GM23248 (cell line): ENCODE measurements at regions not wholly inside any gene's neighbourhood (a gene's known extent, or its start where the extent isn't known, plus 50 kb on each side); places are given as distances from the start of the nearest gene placed in this dataset.

ENCODE experiments used
- DNase-seq: peaks from one replicate; pipeline ENCODE4 v3.0.0-alpha.2; 2015
- H2AFZ ChIP-seq: fragments of 200-600 bp; sonication (generic); 2 replicates; pipeline ENCODE4 v1.6.1; 2016; ENCODE audit warnings: antibody characterized with exemption
- H3F3A ChIP-seq: fragments of 200-600 bp; sonication (generic); 2 replicates; pipeline ENCODE4 v1.6.1; 2016; ENCODE audit warnings: mild to moderate bottlenecking, antibody characterized with exemption, mixed run types; ENCODE audit not compliant: insufficient read depth
- H3K27ac ChIP-seq: fragments of 200-600 bp; sonication (generic); 2 replicates; pipeline ENCODE4 v1.5.1; 2016; ENCODE audit warnings: mild to moderate bottlenecking
- H3K27me3 ChIP-seq: fragments of 200-600 bp; sonication (generic); replicated peaks from 2 replicates; pipeline ENCODE4 v1.6.1; 2016; ENCODE audit warnings: mild to moderate bottlenecking; ENCODE audit not compliant: insufficient read depth
- H3K36me3 ChIP-seq: fragments of 200-600 bp; sonication (generic); 2 replicates; pipeline ENCODE4 v1.6.1; 2016; ENCODE audit warnings: low read depth, mild to moderate bottlenecking
- H3K4me1 ChIP-seq: fragments of 200-600 bp; sonication (generic); 2 replicates; pipeline ENCODE4 v1.6.1; 2016; ENCODE audit warnings: mild to moderate bottlenecking; ENCODE audit not compliant: insufficient read depth
- H3K4me2 ChIP-seq: fragments of 200-600 bp; sonication (generic); one replicate; pipeline ENCODE4 v1.6.1; 2016; ENCODE audit warnings: mild to moderate bottlenecking; ENCODE audit not compliant: unreplicated experiment
- H3K4me3 ChIP-seq: fragments of 200-600 bp; sonication (generic); 2 replicates; pipeline ENCODE4 v1.5.1; 2016; ENCODE audit warnings: mild to moderate bottlenecking
- H3K79me2 ChIP-seq: fragments of 200-600 bp; sonication (generic); 2 replicates; pipeline ENCODE4 v1.6.1; 2016; ENCODE audit warnings: mild to moderate bottlenecking; ENCODE audit not compliant: insufficient read depth
- H3K9ac ChIP-seq: fragments of 200-600 bp; sonication (generic); 2 replicates; pipeline ENCODE4 v1.6.1; 2016; ENCODE audit warnings: mild to moderate bottlenecking
- H3K9me2 ChIP-seq: fragments of 200-600 bp; sonication (generic); 2 replicates; pipeline ENCODE4 v1.6.1; 2016; ENCODE audit warnings: mixed run types, mild to moderate bottlenecking, moderate library complexity; ENCODE audit not compliant: insufficient read depth
- H3K9me3 ChIP-seq: fragments of 200-600 bp; sonication (generic); one replicate; pipeline ENCODE4 v1.6.1; 2017; ENCODE audit warnings: low read depth
- H4K20me1 ChIP-seq: fragments of 200-600 bp; sonication (generic); 2 replicates; pipeline ENCODE4 v1.6.0; 2016; ENCODE audit not compliant: insufficient read depth
- EZH2 ChIP-seq: fragments of 200-600 bp; sonication (generic); IDR thresholded peaks from 2 replicates; pipeline ENCODE4 v1.6.1; 2018; ENCODE audit warnings: antibody characterized with exemption, mild to moderate bottlenecking; ENCODE audit not compliant: insufficient read depth, poor library complexity, severe bottlenecking
- EZH2phosphoT487 ChIP-seq: fragments of 200-600 bp; sonication (generic); IDR thresholded peaks from 2 replicates; pipeline ENCODE4 v1.6.1; 2018; ENCODE audit warnings: antibody characterized with exemption, moderate library complexity, mild to moderate bottlenecking, low read depth; ENCODE audit not compliant: insufficient read depth
- WGBS, 2 experiments: methylation state at CpG; one replicate each; pipeline ENCODE4 v1.1.6; 2015 to 2017; ENCODE audit warnings: low lambda C conversion rate in 2 of 2, low coverage in 1 of 2; ENCODE audit errors: missing lambda C conversion rate in 2 of 2; 5-methylcytosine and 5-hydroxymethylcytosine counted together
- in situ Hi-C: fragments of 300-500 bp; cut with MboI; formaldehyde crosslinking; loops from 2 replicates; pipeline ENCODE4 v1.15.0; 2020

DNA sequence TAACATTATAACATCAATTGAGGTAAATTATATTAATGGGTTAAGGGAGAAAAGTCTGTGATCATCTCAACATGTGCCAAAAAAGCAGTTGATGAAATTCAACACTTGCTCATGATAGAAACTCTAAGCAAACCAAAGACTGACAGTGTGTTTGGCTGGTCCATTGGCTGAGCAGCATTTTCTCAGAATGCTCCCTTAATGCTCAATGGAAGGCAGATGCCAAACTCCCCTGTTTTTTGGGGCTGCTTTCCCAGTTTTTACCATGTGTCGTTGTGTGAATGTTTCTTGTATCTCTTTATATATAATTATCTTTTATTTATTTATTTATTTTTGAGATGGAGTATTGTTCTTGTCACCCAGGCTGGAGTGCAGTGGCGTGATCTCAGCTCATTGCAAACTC lies 114.7 kb downstream of the SEC23IP start:
- Histone ChIP-seq H3K27ac (no peak overlapping the region), H3K9me2 (no peaks in the 10 kb centered on the region), H3F3A (no peaks in the 10 kb centered on the region), H4K20me1 (no peaks in the 10 kb centered on the region), H3K36me3 (no peaks in the 10 kb centered on the region), H3K9ac (no peak overlapping the region), H3K27me3 (no peaks in the 10 kb centered on the region), H3K79me2 (no peaks in the 10 kb centered on the region), H3K4me2 (no peak overlapping the region), H3K4me1 (no peaks in the 10 kb centered on the region), H3K4me3 (no peak overlapping the region), H2AFZ (no peak overlapping the region), H3K9me3 (no peaks in the 10 kb centered on the region)
- 10 to 20% methylated on average over 2 of the region's 2 CpGs for WGBS, 2 experiments
- in situ Hi-C loops = no loop called here
- TF ChIP-seq EZH2 (no peak), EZH2phosphoT487 (no peak)
- DNase-seq = no peak

- TF ChIP-seq EZH2phosphoT487 = no peak
- TF ChIP-seq EZH2 = no peak
- Histone ChIP-seq H3K27ac (no peak overlapping the region), H3K27me3 (no peaks in the 10 kb centered on the region), H3K4me2 (no peak overlapping the region), H3K9me2 (no peaks in the 10 kb centered on the region), H3K9me3 (no peaks in the 10 kb centered on the region), H3K4me1 (no peaks in the 10 kb centered on the region), H3K36me3 (no peaks in the 10 kb centered on the region), H4K20me1 (no peaks in the 10 kb centered on the region), H3K4me3 (no peak overlapping the region), H3K79me2 (no peaks in the 10 kb centered on the region), H3K9ac (no peak overlapping the region), H2AFZ (no peak overlapping the region), H3F3A (no peaks in the 10 kb centered on the region)
- in situ Hi-C loops = no loop called here
- DNase-seq = no peak
- WGBS, 2 experiments = 61 to 63% methylated on average over 43 of the region's 43 CpGs
Measured at GRCh38 chr10:120011359-120012130, 119.0 kb downstream of the SEC23IP start.

DNA sequence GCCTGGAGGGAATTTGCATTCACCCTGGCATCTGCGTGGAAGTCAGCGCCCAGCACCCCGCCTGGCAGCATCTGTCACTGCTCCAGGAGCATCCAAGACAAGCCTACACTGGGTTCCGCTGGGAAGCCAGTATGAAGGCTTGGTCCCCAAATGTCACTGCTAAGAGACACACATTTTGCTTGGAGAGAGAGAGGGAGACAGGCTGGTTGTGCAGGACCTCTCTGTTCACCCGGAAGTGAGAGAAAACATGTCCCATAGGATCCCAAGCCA lies 119.5 kb downstream of the SEC23IP start:
- H3K4me3 ChIP-seq = no peak overlapping the region
- WGBS, 2 experiments = 61 to 62% methylated on average over 5 of the region's 5 CpGs
- no peaks in the 10 kb centered on the region for H3F3A ChIP-seq
- no peaks in the 10 kb centered on the region for H3K27me3 ChIP-seq
- no peaks in the 10 kb centered on the region for H3K36me3 ChIP-seq
- H4K20me1 ChIP-seq = no peaks in the 10 kb centered on the region
- TF ChIP-seq EZH2 = no peak
- no peak for TF ChIP-seq EZH2phosphoT487
- H3K4me2 ChIP-seq = no peak overlapping the region
- DNase-seq = no peak
- H3K9me2 ChIP-seq = no peaks in the 10 kb centered on the region
- H3K4me1 ChIP-seq = no peaks in the 10 kb centered on the region
- H3K27ac ChIP-seq = no peak overlapping the region
- H3K9ac ChIP-seq = no peak overlapping the region
- no peaks in the 10 kb centered on the region for H3K79me2 ChIP-seq
- in situ Hi-C loops = no loop called here
- H2AFZ ChIP-seq = no peak overlapping the region
- H3K9me3 ChIP-seq = no peaks in the 10 kb centered on the region

DNA sequence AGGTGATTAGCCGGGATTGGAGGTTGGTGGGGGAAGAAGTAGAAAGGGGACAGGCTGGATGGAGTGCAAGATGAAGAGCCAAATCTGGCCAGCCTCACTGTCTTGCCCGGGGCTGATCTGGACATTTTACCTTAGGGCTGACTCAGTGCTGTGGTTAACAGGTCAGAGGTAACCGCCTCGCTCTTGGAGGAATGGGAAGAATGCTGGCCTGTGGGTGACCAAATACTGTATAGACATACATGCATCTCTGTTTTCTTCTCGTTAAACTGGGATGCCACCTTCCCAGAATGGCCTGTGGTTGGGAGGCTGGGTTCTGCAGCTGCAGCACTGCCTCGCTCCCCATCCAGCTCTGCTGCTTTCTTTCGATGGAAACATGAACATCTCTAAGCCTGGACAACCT lies 120.0 kb downstream of the SEC23IP start:
- Histone ChIP-seq H3F3A (no peaks in the 10 kb centered on the region), H4K20me1 (no peaks in the 10 kb centered on the region), H3K36me3 (no peaks in the 10 kb centered on the region), H3K9ac (no peak overlapping the region), H2AFZ (no peak overlapping the region), H3K79me2 (no peaks in the 10 kb centered on the region), H3K9me2 (no peaks in the 10 kb centered on the region), H3K4me1 (no peaks in the 10 kb centered on the region), H3K4me2 (no peak overlapping the region), H3K27ac (no peak overlapping the region), H3K27me3 (no peaks in the 10 kb centered on the region), H3K4me3 (no peak overlapping the region), H3K9me3 (no peaks in the 10 kb centered on the region)
- in situ Hi-C loops = no loop called here
- TF ChIP-seq EZH2 = no peak
- TF ChIP-seq EZH2phosphoT487 = no peak
- DNase-seq = no peak
- WGBS, 2 experiments = 40 to 44% methylated on average over 7 of the region's 7 CpGs

DNA sequence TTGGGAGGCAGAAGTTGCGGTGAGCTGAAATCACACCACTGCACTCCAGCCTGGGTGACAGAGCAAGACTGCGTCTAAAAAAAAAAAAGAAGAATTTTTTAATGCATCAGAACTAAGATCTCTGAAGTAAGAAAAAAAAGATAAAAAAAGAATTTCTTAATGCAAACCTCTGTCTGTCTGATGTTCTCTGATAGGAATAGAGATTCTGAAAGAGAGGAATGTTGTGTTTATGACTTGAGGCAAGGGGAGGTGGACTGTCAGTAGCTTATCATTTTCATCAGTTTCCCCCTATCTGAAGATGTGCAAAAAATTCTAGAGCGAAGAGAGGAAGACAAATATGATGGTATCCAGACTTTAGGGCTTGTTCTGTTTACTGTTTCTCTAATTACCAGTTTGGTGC lies 121.5 kb downstream of the SEC23IP start:
- in situ Hi-C loops = no loop called here
- H4K20me1 ChIP-seq = no peaks in the 10 kb centered on the region
- TF ChIP-seq EZH2 (no peak), EZH2phosphoT487 (no peak)
- no peak overlapping the region for H2AFZ ChIP-seq
- H3K9ac ChIP-seq = no peak overlapping the region
- DNase-seq = no peak
- H3K9me2 ChIP-seq = no peaks in the 10 kb centered on the region
- H3K79me2 ChIP-seq = no peaks in the 10 kb centered on the region
- H3K27ac ChIP-seq = no peak overlapping the region
- H3F3A ChIP-seq = no peaks in the 10 kb centered on the region
- H3K4me3 ChIP-seq = no peak overlapping the region
- H3K36me3 ChIP-seq = no peaks in the 10 kb centered on the region
- H3K4me1 ChIP-seq = no peaks in the 10 kb centered on the region
- no peaks in the 10 kb centered on the region for H3K9me3 ChIP-seq
- H3K4me2 ChIP-seq = no peak overlapping the region
- WGBS, 2 experiments = 27 to 32% methylated on average over 3 of the region's 3 CpGs
- H3K27me3 ChIP-seq = no peaks in the 10 kb centered on the region
